ENCODE measurements at regions not wholly inside any gene's neighbourhood (a gene's known extent, or its start where the extent isn't known, plus 50 kb on each side); places are given as distances from the start of the nearest gene placed in this dataset.

GRCh38 chr6:140490081-140490480 lies 1115.6 kb upstream of the CITED2 start:
- TF ChIP-seq POLR2A (IDR thresholded peaks at IDR 0.05; ENCODE audit: extremely low read depth, insufficient read length) = no peak
- TF ChIP-seq, protein P1, sequence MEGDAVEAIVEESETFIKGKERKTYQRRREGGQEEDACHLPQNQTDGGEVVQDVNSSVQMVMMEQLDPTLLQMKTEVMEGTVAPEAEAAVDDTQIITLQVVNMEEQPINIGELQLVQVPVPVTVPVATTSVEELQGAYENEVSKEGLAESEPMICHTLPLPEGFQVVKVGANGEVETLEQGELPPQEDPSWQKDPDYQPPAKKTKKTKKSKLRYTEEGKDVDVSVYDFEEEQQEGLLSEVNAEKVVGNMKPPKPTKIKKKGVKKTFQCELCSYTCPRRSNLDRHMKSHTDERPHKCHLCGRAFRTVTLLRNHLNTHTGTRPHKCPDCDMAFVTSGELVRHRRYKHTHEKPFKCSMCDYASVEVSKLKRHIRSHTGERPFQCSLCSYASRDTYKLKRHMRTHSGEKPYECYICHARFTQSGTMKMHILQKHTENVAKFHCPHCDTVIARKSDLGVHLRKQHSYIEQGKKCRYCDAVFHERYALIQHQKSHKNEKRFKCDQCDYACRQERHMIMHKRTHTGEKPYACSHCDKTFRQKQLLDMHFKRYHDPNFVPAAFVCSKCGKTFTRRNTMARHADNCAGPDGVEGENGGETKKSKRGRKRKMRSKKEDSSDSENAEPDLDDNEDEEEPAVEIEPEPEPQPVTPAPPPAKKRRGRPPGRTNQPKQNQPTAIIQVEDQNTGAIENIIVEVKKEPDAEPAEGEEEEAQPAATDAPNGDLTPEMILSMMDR (IDR thresholded peaks at IDR 0.05; ENCODE audit: low read depth, low read length) = no peak
- TF ChIP-seq, protein P2, sequence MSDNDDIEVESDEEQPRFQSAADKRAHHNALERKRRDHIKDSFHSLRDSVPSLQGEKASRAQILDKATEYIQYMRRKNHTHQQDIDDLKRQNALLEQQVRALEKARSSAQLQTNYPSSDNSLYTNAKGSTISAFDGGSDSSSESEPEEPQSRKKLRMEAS (IDR thresholded peaks at IDR 0.05; ENCODE audit: low read depth, low read length) = no peak
- TF ChIP-seq MYC (IDR thresholded peaks at IDR 0.05; ENCODE audit: low read depth, low read length) = no peak
